OCI-LY1 (cell line): ENCODE measurements at regions not wholly inside any gene's neighbourhood (a gene's known extent, or its start where the extent isn't known, plus 50 kb on each side); places are given as distances from the start of the nearest gene placed in this dataset.

Source experiments
- CTCF ChIP-seq: fragments of 200-600 bp; sonication (generic), shearing (Covaris generic); IDR thresholded peaks from 2 replicates; pipeline ENCODE4 v1.5.1; 2017; ENCODE audit warnings: mild to moderate bottlenecking, antibody characterized with exemption, low read length, moderate library complexity, mixed read lengths
- EZH2 ChIP-seq: fragments of 200-600 bp; sonication (generic), shearing (Covaris generic); IDR thresholded peaks from 2 replicates; pipeline ENCODE4 v1.8.0; 2017; ENCODE audit warnings: borderline replicate concordance, mixed run types, mild to moderate bottlenecking, antibody characterized with exemption, low read length, moderate library complexity, mixed read lengths

- TF ChIP-seq CTCF, result no peak
- TF ChIP-seq EZH2, result no peak
Measured at GRCh38 chr17:69967910-69968411, 107.1 kb upstream of the KCNJ16 start.
